Hepatocyte (in vitro differentiated cells): ENCODE measurements at regions not wholly inside any gene's neighbourhood (a gene's known extent, or its start where the extent isn't known, plus 50 kb on each side); places are given as distances from the start of the nearest gene placed in this dataset.
"Not testable (repeated sequence)": the region's sequence is repeated elsewhere in the genome, so short reads cannot be mapped to it uniquely, and the experiment has no call there.

Experiments
- DNase-seq: peaks from one replicate; pipeline ENCODE4 v3.0.0-alpha.2; 2016; ENCODE audit warnings: low spot score
- H2AFZ ChIP-seq: fragments of 200-600 bp; sonication (generic); 2 replicates; pipeline ENCODE4 v1.6.0; 2016; ENCODE audit warnings: antibody characterized with exemption, mild to moderate bottlenecking
- H3K27ac ChIP-seq: fragments of 200-600 bp; sonication (generic); 2 replicates; pipeline ENCODE4 v1.5.1; 2016; ENCODE audit warnings: mild to moderate bottlenecking
- H3K27me3 ChIP-seq: fragments of 200-600 bp; sonication (generic); 2 replicates; pipeline ENCODE4 v1.6.1; 2016
- H3K36me3 ChIP-seq: fragments of 200-600 bp; sonication (generic); replicated peaks from 2 replicates; pipeline ENCODE4 v1.5.1; 2016; ENCODE audit warnings: low read depth; ENCODE audit not compliant: insufficient read depth
- H3K4me1 ChIP-seq: fragments of 200-600 bp; sonication (generic); 2 replicates; pipeline ENCODE4 v1.5.1; 2016; ENCODE audit warnings: mild to moderate bottlenecking, moderate library complexity; ENCODE audit not compliant: insufficient read depth
- H3K4me2 ChIP-seq: fragments of 200-600 bp; sonication (generic); 2 replicates; pipeline ENCODE4 v1.6.0; 2016
- H3K4me3 ChIP-seq: fragments of 200-600 bp; sonication (generic); 2 replicates; pipeline ENCODE4 v1.5.1; 2016; ENCODE audit warnings: mild to moderate bottlenecking
- H3K79me2 ChIP-seq: fragments of 200-600 bp; sonication (generic); 2 replicates; pipeline ENCODE4 v1.6.0; 2017; ENCODE audit warnings: mild to moderate bottlenecking
- H3K9me2 ChIP-seq: fragments of 200-600 bp; sonication (generic); replicated peaks from 2 replicates; pipeline ENCODE4 v1.6.0; 2017; ENCODE audit warnings: mild to moderate bottlenecking; ENCODE audit not compliant: insufficient read depth
- H3K9me3 ChIP-seq: fragments of 200-600 bp; sonication (generic); 2 replicates; pipeline ENCODE4 v1.5.1; 2016; ENCODE audit warnings: low read depth, mild to moderate bottlenecking
- H4K20me1 ChIP-seq: fragments of 200-600 bp; sonication (generic); 2 replicates; pipeline ENCODE4 v1.6.0; 2016; ENCODE audit warnings: mild to moderate bottlenecking; ENCODE audit not compliant: insufficient read depth, poor library complexity, severe bottlenecking
- EZH2 ChIP-seq: fragments of 200-600 bp; sonication (generic); IDR thresholded peaks from 2 replicates; pipeline ENCODE4 v1.6.1; 2016; ENCODE audit warnings: antibody characterized with exemption, mild to moderate bottlenecking, borderline replicate concordance
- EZH2phosphoT487 ChIP-seq: fragments of 200-600 bp; sonication (generic); IDR thresholded peaks from one replicate; pipeline ENCODE4 v1.6.1; 2018; ENCODE audit warnings: antibody characterized with exemption, mild to moderate bottlenecking, low read depth, moderate library complexity; ENCODE audit not compliant: unreplicated experiment, severe bottlenecking
- WGBS: methylation state at CpG from one replicate; pipeline ENCODE4 v1.1.6; 2016; ENCODE audit warnings: low lambda C conversion rate; ENCODE audit errors: missing lambda C conversion rate; 5-methylcytosine and 5-hydroxymethylcytosine counted together
- TF ChIP-seq, protein P1 (sequence below): fragments of 200-600 bp; sonication (generic); IDR thresholded peaks from 2 replicates; pipeline ENCODE4 v1.5.1; 2016; ENCODE audit warnings: antibody characterized with exemption, mild to moderate bottlenecking; ENCODE audit not compliant: poor library complexity

DNA sequence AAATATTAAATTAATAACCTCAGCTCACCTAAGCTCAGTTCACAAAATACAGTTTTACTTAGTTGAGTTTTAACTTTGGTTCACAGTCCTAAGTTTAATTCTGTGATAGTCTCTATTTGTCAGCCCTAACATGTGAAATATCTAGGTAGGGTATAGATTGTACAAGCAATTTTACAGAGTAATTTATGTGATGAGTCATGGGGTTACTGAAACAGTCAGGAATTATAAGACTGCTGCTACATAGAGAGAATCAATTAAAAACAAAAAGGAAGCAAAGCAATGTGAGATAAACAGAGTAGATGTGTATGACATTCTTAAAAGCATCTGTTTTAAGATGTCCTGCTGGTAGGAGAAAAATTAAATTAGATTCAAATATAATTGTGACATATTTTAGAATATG is 1018.2 kb upstream of the KCND2 start:
- Histone ChIP-seq H3K36me3 (no peaks in the 10 kb centered on the region), H3K27ac (no peak overlapping the region), H3K27me3 (no peaks in the 10 kb centered on the region), H3K4me3 (no peak overlapping the region), H3K4me1 (no peaks in the 10 kb centered on the region), H3K9me2 (no peaks in the 10 kb centered on the region), H3K79me2 (no peaks in the 10 kb centered on the region), H3K9me3 (no peaks in the 10 kb centered on the region), H3K4me2 (no peak overlapping the region), H4K20me1 (no peaks in the 10 kb centered on the region), H2AFZ (no peak overlapping the region)
- TF ChIP-seq EZH2 = no peak
- TF ChIP-seq, protein P1, sequence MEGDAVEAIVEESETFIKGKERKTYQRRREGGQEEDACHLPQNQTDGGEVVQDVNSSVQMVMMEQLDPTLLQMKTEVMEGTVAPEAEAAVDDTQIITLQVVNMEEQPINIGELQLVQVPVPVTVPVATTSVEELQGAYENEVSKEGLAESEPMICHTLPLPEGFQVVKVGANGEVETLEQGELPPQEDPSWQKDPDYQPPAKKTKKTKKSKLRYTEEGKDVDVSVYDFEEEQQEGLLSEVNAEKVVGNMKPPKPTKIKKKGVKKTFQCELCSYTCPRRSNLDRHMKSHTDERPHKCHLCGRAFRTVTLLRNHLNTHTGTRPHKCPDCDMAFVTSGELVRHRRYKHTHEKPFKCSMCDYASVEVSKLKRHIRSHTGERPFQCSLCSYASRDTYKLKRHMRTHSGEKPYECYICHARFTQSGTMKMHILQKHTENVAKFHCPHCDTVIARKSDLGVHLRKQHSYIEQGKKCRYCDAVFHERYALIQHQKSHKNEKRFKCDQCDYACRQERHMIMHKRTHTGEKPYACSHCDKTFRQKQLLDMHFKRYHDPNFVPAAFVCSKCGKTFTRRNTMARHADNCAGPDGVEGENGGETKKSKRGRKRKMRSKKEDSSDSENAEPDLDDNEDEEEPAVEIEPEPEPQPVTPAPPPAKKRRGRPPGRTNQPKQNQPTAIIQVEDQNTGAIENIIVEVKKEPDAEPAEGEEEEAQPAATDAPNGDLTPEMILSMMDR = no peak
- TF ChIP-seq EZH2phosphoT487 = no peak
- no peak for DNase-seq

DNA sequence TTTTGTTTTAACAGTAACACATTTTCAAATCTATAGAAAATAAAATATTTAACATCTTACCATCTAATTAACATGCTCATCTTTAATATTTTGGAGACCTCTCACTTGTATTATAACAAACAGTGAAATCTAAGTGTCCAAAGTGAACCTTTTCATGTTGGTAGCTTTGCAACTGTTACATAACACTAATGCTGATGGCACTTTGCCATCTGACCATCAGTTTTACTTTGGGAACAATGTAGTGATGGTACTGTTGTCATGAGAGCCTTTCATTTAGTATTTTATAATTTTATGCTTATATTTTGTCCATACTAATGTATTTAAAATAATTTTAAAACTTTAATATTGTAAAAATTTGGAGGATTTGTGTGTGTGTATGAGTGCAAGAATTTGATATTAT is 1017.0 kb upstream of the KCND2 start:
- TF ChIP-seq EZH2 (no peak), EZH2phosphoT487 (no peak)
- TF ChIP-seq, protein P1 = no peak

DNA sequence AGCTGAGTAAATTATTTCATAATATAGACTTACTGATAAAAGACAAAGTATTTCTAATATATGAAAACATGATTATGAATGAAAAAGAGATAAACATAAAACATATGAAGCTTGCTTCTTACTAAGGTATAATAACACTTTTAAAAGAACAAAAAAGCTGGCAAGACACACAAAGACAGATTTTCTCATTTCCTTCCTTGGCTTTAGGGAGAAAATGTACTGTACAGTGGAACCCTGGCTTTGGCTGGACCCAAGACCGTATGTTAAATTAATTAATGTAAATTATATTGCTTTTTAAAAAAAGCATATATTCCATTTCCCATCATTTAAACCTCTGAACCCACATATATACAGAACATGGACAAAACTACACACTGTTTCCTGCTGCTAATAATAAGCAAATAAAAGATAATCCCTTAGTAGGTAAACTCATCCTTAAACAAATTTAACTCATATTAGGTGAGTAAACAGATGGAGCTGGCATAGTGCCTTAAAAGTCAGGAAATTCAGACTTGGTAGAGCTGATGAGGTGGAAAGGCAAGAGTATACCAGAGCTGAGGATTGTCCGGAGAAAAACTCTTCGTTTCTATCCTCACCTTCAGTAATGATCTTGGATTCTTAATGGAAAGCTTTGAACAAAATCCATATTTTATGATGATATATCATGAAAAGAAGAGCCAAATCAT is 1016.4 kb upstream of the KCND2 start:
- no peak for DNase-seq
- Histone ChIP-seq H3K27ac (no peak overlapping the region), H3K4me3 (no peak overlapping the region), H3K4me1 (no peaks in the 10 kb centered on the region), H2AFZ (no peak overlapping the region), H3K36me3 (no peaks in the 10 kb centered on the region), H3K4me2 (no peak overlapping the region), H4K20me1 (no peaks in the 10 kb centered on the region), H3K79me2 (no peaks in the 10 kb centered on the region), H3K9me3 (no peaks in the 10 kb centered on the region), H3K27me3 (no peaks in the 10 kb centered on the region), H3K9me2 (no peaks in the 10 kb centered on the region)
- TF ChIP-seq EZH2phosphoT487 = no peak
- TF ChIP-seq, protein P1 = no peak
- TF ChIP-seq EZH2 = no peak
- WGBS = 81% methylated on average over 3 of the region's 3 CpGs

More for the DNA sequence above, 1017.0 kb upstream of the KCND2 start:
- H4K20me1 ChIP-seq = no peaks in the 10 kb centered on the region
- H3K27ac ChIP-seq = no peak overlapping the region
- H3K27me3 ChIP-seq = no peaks in the 10 kb centered on the region
- no peak overlapping the region for H3K4me3 ChIP-seq
- no peaks in the 10 kb centered on the region for H3K9me2 ChIP-seq
- H3K36me3 ChIP-seq = no peaks in the 10 kb centered on the region
- no peak overlapping the region for H2AFZ ChIP-seq
- no peaks in the 10 kb centered on the region for H3K79me2 ChIP-seq
- DNase-seq = no peak
- no peaks in the 10 kb centered on the region for H3K4me1 ChIP-seq
- no peak overlapping the region for H3K4me2 ChIP-seq
- no peaks in the 10 kb centered on the region for H3K9me3 ChIP-seq

DNA sequence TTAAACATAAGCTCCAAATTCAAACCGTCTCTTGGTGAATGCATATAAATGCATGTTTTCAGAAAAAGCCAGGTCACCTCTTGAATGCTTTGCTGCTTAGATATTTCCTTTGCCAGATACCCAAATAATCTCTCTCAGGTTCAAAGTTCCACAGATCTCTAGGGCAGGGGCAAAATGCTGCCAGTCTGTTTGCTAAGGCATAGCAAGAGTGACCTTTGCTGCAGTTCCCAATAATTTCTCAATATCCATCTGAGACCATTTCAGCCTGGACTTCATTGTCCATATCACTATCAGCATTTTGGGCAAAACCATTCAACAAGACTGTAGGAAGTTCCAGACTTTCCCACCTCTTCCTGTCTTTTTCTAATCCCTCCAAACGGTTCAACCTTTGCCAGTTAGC is 1006.2 kb upstream of the KCND2 start:
- not testable (repeated sequence) for H3K4me3 ChIP-seq, H3K4me2 ChIP-seq, H2AFZ ChIP-seq, H3K4me1 ChIP-seq, H3K9me3 ChIP-seq, H3K27me3 ChIP-seq, DNase-seq, H3K27ac ChIP-seq, H3K79me2 ChIP-seq, H3K9me2 ChIP-seq, H4K20me1 ChIP-seq, H3K36me3 ChIP-seq
- WGBS = 85% methylated on average over 2 of the region's 2 CpGs
